K562 (cell line): ENCODE measurements at regions not wholly inside any gene's neighbourhood (a gene's known extent, or its start where the extent isn't known, plus 50 kb on each side); places are given as distances from the start of the nearest gene placed in this dataset.

Experiments
- CHD4 ChIP-seq: fragments of 200-600 bp; sonication (generic); IDR thresholded peaks from 3 replicates; pipeline ENCODE4 v1.6.1; 2012; ENCODE audit warnings: low read depth, mild to moderate bottlenecking, mixed read lengths, low read length, inconsistent platforms; ENCODE audit not compliant: insufficient read depth, insufficient replicate concordance, poor library complexity, severe bottlenecking
- FOS ChIP-seq: IDR thresholded peaks from 3 replicates; pipeline ENCODE4 v1.6.1; 2011; ENCODE audit not compliant: insufficient read length; ENCODE audit errors: extremely low read depth
- FOXJ2 ChIP-seq: fragments of 200-800 bp; sonication (Bioruptor generic); IDR thresholded peaks from 2 replicates; pipeline ENCODE4 v1.6.1; 2016; ENCODE audit warnings: missing genetic modification characterization, missing compliant biosample characterization
- FOXK2 ChIP-seq, 2 experiments: fragments of 450-650 bp; IDR thresholded peaks in 1 of 2; conservative IDR thresholded peaks in 1 of 2; 2 replicates each; pipeline ENCODE4 v1.6.1; 2016; ENCODE audit warnings: low read depth in 2 of 2, mild to moderate bottlenecking in 1 of 2
- HDAC2 ChIP-seq: fragments of 450-650 bp; IDR thresholded peaks from 2 replicates; pipeline ENCODE4 v1.6.1; 2016; ENCODE audit warnings: mild to moderate bottlenecking
- POLR2AphosphoS5 ChIP-seq: IDR thresholded peaks from 2 replicates; pipeline ENCODE4 v1.6.1; 2011; ENCODE audit warnings: mild to moderate bottlenecking, low read depth, low read length, moderate library complexity; ENCODE audit not compliant: control insufficient read depth, insufficient read depth
- TARDBP ChIP-seq: fragments of 450-650 bp; IDR thresholded peaks from 2 replicates; pipeline ENCODE4 v1.6.1; 2016
- ZZZ3 ChIP-seq: fragments of 450-650 bp; IDR thresholded peaks from 2 replicates; pipeline ENCODE4 v1.6.1; 2016; ENCODE audit warnings: antibody characterized with exemption, mild to moderate bottlenecking, moderate library complexity
- TF ChIP-seq, protein P1 (sequence below), 3 experiments: IDR thresholded peaks in 2 of 3; conservative IDR thresholded peaks in 1 of 3; 2 replicates each; pipeline ENCODE4 v1.5.1; 2011 to 2012; ENCODE audit warnings: low read length in 3 of 3, mild to moderate bottlenecking in 3 of 3, control low read depth in 2 of 3, improper control_type of control experiment in 1 of 3, inconsistent platforms in 1 of 3, low read depth in 1 of 3, mixed read lengths in 1 of 3, moderate library complexity in 1 of 3; ENCODE audit not compliant: insufficient read depth in 2 of 3

DNA sequence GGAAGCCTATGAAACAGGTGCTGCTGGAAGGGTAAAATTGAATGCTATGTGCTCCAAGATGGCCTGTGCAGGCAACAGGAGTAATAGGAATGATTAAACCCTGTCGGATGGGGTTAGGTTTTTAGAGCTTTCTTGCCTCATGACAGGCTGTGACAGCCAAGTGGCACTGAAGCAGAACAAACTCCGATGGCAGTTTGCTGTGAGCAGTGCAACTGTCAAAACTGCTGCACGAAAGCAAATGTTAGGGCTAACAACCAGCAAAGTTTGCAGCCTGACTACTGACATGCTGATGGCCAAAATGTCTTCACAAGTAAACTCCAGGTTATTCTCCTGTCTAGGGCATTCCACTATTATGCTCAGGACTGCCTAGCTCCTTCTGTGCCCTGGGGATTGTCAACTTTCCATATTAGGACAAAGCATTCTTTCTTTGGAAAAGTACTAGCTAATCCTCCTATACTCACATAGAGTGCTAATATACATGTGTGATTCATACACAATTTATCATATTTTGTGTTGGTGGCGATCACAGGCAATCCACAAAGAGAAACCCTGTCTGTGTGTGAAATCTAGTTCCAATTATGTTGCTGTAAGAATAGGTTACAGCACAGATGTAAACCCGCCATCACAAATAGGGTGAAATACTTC lies 486.6 kb upstream of the TENM3 start:
- TF ChIP-seq CHD4 (no peak), FOS (no peak), POLR2AphosphoS5 (no peak), ZZZ3 (no peak), HDAC2 (no peak), TARDBP (no peak), FOXK2 (conservative IDR thresholded peaks at IDR 0.05 in 1 of 2, IDR thresholded peaks at IDR 0.05 in 1 of 2; ENCODE audit: low read depth in 2 of 2) (no peak), FOXJ2 (tag) (no peak)
- TF ChIP-seq, protein P1, sequence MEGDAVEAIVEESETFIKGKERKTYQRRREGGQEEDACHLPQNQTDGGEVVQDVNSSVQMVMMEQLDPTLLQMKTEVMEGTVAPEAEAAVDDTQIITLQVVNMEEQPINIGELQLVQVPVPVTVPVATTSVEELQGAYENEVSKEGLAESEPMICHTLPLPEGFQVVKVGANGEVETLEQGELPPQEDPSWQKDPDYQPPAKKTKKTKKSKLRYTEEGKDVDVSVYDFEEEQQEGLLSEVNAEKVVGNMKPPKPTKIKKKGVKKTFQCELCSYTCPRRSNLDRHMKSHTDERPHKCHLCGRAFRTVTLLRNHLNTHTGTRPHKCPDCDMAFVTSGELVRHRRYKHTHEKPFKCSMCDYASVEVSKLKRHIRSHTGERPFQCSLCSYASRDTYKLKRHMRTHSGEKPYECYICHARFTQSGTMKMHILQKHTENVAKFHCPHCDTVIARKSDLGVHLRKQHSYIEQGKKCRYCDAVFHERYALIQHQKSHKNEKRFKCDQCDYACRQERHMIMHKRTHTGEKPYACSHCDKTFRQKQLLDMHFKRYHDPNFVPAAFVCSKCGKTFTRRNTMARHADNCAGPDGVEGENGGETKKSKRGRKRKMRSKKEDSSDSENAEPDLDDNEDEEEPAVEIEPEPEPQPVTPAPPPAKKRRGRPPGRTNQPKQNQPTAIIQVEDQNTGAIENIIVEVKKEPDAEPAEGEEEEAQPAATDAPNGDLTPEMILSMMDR (IDR thresholded peaks at IDR 0.05 in 2 of 3, conservative IDR thresholded peaks at IDR 0.05 in 1 of 3; ENCODE audit: insufficient read depth in 2 of 3, low read depth in 1 of 3, low read length in 3 of 3) = no peak
